Memory B cell (primary cell): ENCODE measurements at regions not wholly inside any gene's neighbourhood (a gene's known extent, or its start where the extent isn't known, plus 50 kb on each side); places are given as distances from the start of the nearest gene placed in this dataset.

ENCODE experiments used
- ATAC-seq: fragments of 150-1000 bp; cut with Tn5 transposase; 2 replicates; pipeline ENCODE4 v1.10.0; 2021; ENCODE audit warnings: low read depth, mild to moderate bottlenecking, moderate library complexity
- DNase-seq, 2 donors: peaks; one replicate each; pipeline ENCODE4 v3.0.0; 2022; ENCODE audit warnings: low spot score in 2 of 2
- H3K27ac Mint-ChIP-seq: one replicate; pipeline ENCODE4 v1.8.0; 2022; ENCODE audit warnings: mild to moderate bottlenecking, moderate library complexity, mixed read lengths
- H3K27me3 Mint-ChIP-seq: one replicate; pipeline ENCODE4 v1.8.0; 2022; ENCODE audit warnings: mixed read lengths
- H3K36me3 Mint-ChIP-seq: one replicate; pipeline ENCODE4 v1.8.0; 2022; ENCODE audit warnings: mild to moderate bottlenecking, mixed read lengths
- H3K4me1 Mint-ChIP-seq: one replicate; pipeline ENCODE4 v1.8.0; 2022; ENCODE audit warnings: mixed read lengths
- H3K4me3 Mint-ChIP-seq: one replicate; pipeline ENCODE4 v1.8.0; 2022; ENCODE audit warnings: mild to moderate bottlenecking, moderate library complexity, mixed read lengths
- H3K9me3 Mint-ChIP-seq: one replicate; pipeline ENCODE4 v1.8.0; 2022; ENCODE audit warnings: mixed read lengths

DNA sequence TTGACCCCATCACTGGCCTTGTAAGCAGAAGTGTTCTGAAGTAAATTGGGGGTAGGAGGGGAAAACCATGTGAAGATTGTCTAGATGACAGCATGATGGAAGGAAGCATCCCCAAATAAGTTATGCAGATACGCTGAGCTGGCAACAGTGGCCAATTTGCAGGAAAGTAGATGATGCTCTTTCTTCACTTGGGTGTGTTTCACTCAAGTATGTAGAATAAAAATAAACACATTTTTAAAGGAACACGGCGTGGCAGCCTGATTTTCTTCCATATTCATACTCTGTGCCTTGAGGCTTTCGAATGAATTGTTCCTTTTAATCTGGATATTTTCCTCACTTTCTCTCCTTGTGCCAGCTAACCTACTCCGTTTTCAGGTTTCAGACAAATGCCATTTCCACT, 295.5 kb upstream of the DPYD start:
- H3K27me3 Mint-ChIP-seq: no peaks in the 10 kb centered on the region
- no peak overlapping the region for H3K27ac Mint-ChIP-seq
- H3K36me3 Mint-ChIP-seq: no peaks in the 10 kb centered on the region
- DNase-seq (no peak), ATAC-seq (no peak)
- H3K4me3 Mint-ChIP-seq: no peak overlapping the region
- H3K9me3 Mint-ChIP-seq: peaks cover 3% of the 10 kb centered on the region
- H3K4me1 Mint-ChIP-seq: no peaks in the 10 kb centered on the region

DNA sequence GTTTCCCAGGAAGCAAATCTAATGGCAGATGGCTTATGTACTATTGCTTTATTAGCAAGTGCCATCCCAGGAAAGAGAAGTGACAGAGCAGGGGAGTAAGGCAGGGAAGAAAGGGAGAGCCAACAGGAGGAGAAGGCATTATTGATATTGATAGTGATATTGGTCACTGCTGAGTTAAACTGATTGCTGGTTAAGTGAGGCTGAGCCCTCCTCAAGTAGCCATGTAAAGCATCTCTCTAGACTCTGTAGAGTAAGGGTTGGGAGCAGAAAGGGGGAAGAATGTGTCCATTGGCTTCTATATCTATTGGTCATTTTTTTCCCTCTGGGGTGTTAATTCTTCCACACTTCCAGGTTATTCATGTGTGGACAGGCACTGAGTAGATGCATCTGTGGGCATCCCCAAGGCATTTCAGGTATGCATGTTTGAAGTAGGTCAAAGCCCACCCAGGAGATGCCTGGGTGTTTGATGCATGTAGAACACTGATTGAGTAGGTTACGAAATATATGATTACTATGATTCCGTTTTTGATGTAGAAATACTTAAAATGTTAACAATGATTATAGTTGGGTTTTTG, 290.5 kb upstream of the DPYD start:
- no peak for DNase-seq
- no peak overlapping the region for H3K4me3 Mint-ChIP-seq
- no peaks in the 10 kb centered on the region for H3K36me3 Mint-ChIP-seq
- H3K9me3 Mint-ChIP-seq: peaks cover 3% of the 10 kb centered on the region
- no peaks in the 10 kb centered on the region for H3K4me1 Mint-ChIP-seq
- ATAC-seq: no peak
- no peaks in the 10 kb centered on the region for H3K27me3 Mint-ChIP-seq
- no peak overlapping the region for H3K27ac Mint-ChIP-seq

- Mint-ChIP-seq H3K27ac (no peak overlapping the region), H3K4me3 (no peak overlapping the region), H3K4me1 (no peaks in the 10 kb centered on the region), H3K27me3 (no peaks in the 10 kb centered on the region), H3K9me3 (peaks cover 4% of the 10 kb centered on the region), H3K36me3 (no peaks in the 10 kb centered on the region)
- no peak for ATAC-seq
- no peak for DNase-seq
Measured at GRCh38 chr1:98210563-98210962, 289.7 kb upstream of the DPYD start.

DNA sequence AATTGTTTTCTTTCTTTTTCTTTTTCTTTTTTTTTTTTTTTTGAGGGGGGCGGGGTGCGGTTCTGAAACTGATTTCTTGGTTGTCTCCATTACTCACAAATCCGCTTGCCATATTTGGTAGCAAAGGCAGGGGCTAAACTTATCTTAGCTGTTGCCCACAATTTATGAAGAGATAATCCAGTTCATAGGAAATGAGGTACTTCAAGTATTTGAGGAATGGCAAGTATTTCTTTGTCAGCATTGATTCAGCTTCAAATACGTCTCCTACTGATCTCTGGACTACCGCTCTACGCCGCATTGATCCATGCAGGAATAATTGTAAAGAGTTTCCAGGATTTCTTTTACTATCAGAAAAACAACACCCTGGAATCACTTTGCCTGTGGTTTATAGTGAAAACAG, 289.2 kb upstream of the DPYD start:
- H3K4me1 Mint-ChIP-seq: no peaks in the 10 kb centered on the region
- no peak for DNase-seq
- no peak for ATAC-seq
- H3K27ac Mint-ChIP-seq: no peak overlapping the region
- H3K36me3 Mint-ChIP-seq: no peaks in the 10 kb centered on the region
- H3K4me3 Mint-ChIP-seq: no peak overlapping the region
- no peaks in the 10 kb centered on the region for H3K27me3 Mint-ChIP-seq
- peaks cover 5% of the 10 kb centered on the region for H3K9me3 Mint-ChIP-seq

- Mint-ChIP-seq H3K27ac (no peak overlapping the region), H3K27me3 (no peaks in the 10 kb centered on the region), H3K4me1 (no peaks in the 10 kb centered on the region), H3K36me3 (no peaks in the 10 kb centered on the region), H3K4me3 (no peak overlapping the region), H3K9me3 (peaks cover 5% of the 10 kb centered on the region)
- DNase-seq (no peak), ATAC-seq (no peak)
Measured at GRCh38 chr1:98205291-98206017, 284.6 kb upstream of the DPYD start.

DNA sequence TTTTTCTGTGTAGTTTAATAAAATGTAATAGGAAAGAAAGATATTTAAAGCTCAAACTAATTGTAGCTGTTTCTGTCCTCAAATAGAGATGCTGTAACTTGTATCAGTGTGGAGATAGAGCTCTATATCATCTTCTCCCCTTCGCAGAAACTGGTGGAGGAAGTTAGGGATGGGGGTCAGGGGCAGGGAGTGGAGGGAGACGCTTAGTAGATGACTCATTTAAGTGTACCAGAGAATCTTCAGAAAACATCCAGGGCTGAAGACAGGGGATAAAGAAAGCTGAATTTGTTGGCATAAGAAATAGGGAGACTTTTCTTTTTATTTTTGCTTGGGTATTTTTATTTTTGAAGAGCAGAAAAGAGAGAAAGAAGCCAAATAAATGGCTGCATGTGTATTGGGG, 282.6 kb upstream of the DPYD start:
- no peaks in the 10 kb centered on the region for H3K36me3 Mint-ChIP-seq
- H3K4me3 Mint-ChIP-seq: no peak overlapping the region
- DNase-seq: no peak
- no peak overlapping the region for H3K27ac Mint-ChIP-seq
- no peaks in the 10 kb centered on the region for H3K27me3 Mint-ChIP-seq
- H3K4me1 Mint-ChIP-seq: no peaks in the 10 kb centered on the region
- H3K9me3 Mint-ChIP-seq: peaks cover 5% of the 10 kb centered on the region
- ATAC-seq: no peak

DNA sequence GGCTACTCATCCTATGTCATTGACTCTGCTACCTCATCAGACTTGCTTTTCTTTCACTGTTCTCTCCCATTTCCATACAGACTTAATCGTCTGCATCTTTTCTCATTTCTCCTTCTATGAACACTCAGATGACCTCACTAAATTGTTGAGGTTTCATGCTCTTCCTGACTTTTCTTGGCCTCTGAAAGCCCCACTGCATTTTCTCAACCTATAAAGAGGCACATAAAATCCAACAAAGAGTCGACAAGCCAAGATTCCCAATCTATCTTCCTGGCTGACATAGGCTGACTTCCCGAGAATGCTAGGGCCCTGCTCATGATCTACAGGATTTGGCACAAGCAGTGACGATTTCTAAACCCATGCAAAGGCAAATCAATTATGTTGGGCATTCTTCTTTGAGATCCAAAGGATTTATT, 280.8 kb upstream of the DPYD start:
- DNase-seq: no peak
- H3K27me3 Mint-ChIP-seq: no peaks in the 10 kb centered on the region
- H3K4me3 Mint-ChIP-seq: no peak overlapping the region
- no peak overlapping the region for H3K27ac Mint-ChIP-seq
- H3K4me1 Mint-ChIP-seq: no peaks in the 10 kb centered on the region
- H3K9me3 Mint-ChIP-seq: peaks cover 9% of the 10 kb centered on the region
- no peak for ATAC-seq
- H3K36me3 Mint-ChIP-seq: no peaks in the 10 kb centered on the region

GRCh38 chr1:98197356-98197755, 276.5 kb upstream of the DPYD start:
- H3K27ac Mint-ChIP-seq: no peak overlapping the region
- ATAC-seq (no peak), DNase-seq (no peak)
- H3K4me1 Mint-ChIP-seq: no peaks in the 10 kb centered on the region
- H3K27me3 Mint-ChIP-seq: no peaks in the 10 kb centered on the region
- H3K36me3 Mint-ChIP-seq: no peaks in the 10 kb centered on the region
- no peak overlapping the region for H3K4me3 Mint-ChIP-seq
- peaks cover 4% of the 10 kb centered on the region for H3K9me3 Mint-ChIP-seq

- H3K9me3 Mint-ChIP-seq: peaks cover 4% of the 10 kb centered on the region
- no peak overlapping the region for H3K27ac Mint-ChIP-seq
- H3K4me3 Mint-ChIP-seq: no peak overlapping the region
- H3K4me1 Mint-ChIP-seq: no peaks in the 10 kb centered on the region
- H3K36me3 Mint-ChIP-seq: no peaks in the 10 kb centered on the region
- no peaks in the 10 kb centered on the region for H3K27me3 Mint-ChIP-seq
- ATAC-seq: no peak
- no peak for DNase-seq
Measured at GRCh38 chr1:98196012-98196411, 275.2 kb upstream of the DPYD start.

DNA sequence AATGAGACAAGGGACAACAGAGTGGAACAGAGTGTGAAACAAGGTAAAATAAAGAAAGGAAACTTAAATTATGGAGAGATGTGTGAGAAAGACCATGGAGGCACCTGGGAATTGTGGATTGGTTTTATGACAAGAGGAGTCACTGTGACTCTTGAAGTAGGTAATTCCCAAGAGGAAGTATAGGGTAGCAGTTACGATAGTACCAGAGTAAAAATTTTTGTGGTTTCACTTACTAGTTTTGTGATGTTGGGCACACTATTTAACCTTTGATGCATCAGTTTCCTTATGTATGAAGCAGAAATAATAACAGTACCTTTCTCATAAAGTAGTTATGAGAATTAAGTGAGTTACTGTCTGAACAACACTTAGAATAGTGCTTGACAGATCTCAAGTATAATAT, 267.9 kb upstream of the DPYD start:
- no peaks in the 10 kb centered on the region for H3K36me3 Mint-ChIP-seq
- no peaks in the 10 kb centered on the region for H3K4me1 Mint-ChIP-seq
- DNase-seq: no peak
- no peaks in the 10 kb centered on the region for H3K9me3 Mint-ChIP-seq
- ATAC-seq: no peak
- H3K27ac Mint-ChIP-seq: no peak overlapping the region
- H3K4me3 Mint-ChIP-seq: no peak overlapping the region
- H3K27me3 Mint-ChIP-seq: no peaks in the 10 kb centered on the region

DNA sequence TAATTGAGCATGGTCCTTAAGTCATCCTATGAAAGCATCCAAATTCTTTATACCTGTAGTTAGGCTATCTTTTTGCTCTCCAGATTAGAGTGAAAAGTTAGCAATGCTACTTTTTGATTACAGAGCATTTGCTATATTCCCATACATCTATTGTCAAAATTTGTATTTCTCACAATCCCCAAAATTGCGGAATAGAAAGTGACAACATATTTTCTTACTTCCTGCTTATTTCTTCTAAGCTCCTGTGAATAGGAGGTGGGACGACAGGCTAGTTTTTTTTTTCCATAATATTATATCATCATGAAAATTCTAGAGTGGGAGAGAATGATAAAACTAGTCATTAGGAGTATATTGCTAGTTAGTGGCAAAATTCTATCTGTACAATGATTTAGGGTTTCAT, 264.0 kb upstream of the DPYD start:
- no peak overlapping the region for H3K27ac Mint-ChIP-seq
- DNase-seq (no peak), ATAC-seq (no peak)
- no peaks in the 10 kb centered on the region for H3K27me3 Mint-ChIP-seq
- no peaks in the 10 kb centered on the region for H3K36me3 Mint-ChIP-seq
- H3K4me3 Mint-ChIP-seq: no peak overlapping the region
- H3K4me1 Mint-ChIP-seq: no peaks in the 10 kb centered on the region
- H3K9me3 Mint-ChIP-seq: no peaks in the 10 kb centered on the region

- Mint-ChIP-seq H3K36me3 (no peaks in the 10 kb centered on the region), H3K4me3 (no peak overlapping the region), H3K27me3 (no peaks in the 10 kb centered on the region), H3K4me1 (no peaks in the 10 kb centered on the region), H3K9me3 (peaks cover 1% of the 10 kb centered on the region), H3K27ac (no peak overlapping the region)
- ATAC-seq (no peak), DNase-seq (no peak)
Measured at GRCh38 chr1:98181036-98181764, 260.4 kb upstream of the DPYD start.

DNA sequence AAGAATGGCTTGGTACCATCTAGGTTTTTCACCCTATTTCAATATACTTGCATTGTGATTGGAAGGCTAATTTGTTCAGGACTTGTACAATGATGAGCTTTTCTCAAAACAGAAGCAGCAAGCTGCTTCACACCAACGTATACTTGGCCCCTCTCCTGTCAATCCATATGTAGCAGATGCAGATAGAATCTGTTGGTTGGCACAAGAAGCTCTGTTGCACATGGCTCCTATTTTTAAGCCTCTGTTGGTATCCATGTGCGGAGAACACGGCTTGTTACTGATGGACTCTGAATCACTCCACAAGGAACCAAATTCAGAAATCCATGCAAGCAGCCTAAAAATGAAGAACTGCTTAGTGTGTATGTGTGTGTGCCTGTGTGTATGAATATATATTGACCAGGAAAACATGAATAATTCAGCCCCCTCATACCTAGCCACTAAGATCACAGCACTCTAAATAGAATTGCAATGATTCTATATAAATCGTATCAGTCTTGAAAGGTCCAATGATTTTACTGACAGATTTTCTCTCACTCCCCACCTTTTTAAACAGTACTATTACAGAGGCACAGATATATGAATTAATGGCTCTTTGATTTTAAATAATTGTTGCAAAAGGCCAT, 258.4 kb upstream of the DPYD start:
- H3K4me1 Mint-ChIP-seq: no peaks in the 10 kb centered on the region
- no peaks in the 10 kb centered on the region for H3K27me3 Mint-ChIP-seq

DNA sequence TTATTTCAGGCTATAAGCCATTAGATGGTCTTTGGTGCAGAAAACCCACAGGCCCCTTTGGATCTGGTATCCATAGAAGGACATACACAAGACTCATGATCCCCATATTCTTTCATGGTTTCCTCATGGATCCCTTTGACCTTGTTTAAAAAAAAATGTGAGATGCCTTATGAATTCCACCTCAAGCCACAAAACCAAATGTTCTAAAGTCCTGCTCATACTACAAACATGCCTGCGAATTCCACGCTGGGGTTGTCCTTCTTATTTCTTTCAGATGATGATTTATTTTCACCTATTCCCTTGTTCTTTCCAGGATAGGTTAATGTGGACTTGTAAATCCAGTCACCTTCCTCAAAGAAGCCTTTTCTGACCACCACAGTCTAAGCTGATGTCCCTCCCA, 256.9 kb upstream of the DPYD start:
- Mint-ChIP-seq H3K27me3 (no peaks in the 10 kb centered on the region), H3K9me3 (peaks cover 5% of the 10 kb centered on the region), H3K36me3 (no peaks in the 10 kb centered on the region), H3K27ac (no peak overlapping the region), H3K4me3 (no peak overlapping the region), H3K4me1 (no peaks in the 10 kb centered on the region)
- DNase-seq (no peak), ATAC-seq (no peak)

More for the DNA sequence above, 258.4 kb upstream of the DPYD start:
- peaks cover 4% of the 10 kb centered on the region for H3K9me3 Mint-ChIP-seq
- no peak for ATAC-seq
- no peak for DNase-seq
- no peaks in the 10 kb centered on the region for H3K36me3 Mint-ChIP-seq
- H3K27ac Mint-ChIP-seq: no peak overlapping the region
- H3K4me3 Mint-ChIP-seq: no peak overlapping the region
